ENCODE measurements at regions not wholly inside any gene's neighbourhood (a gene's known extent, or its start where the extent isn't known, plus 50 kb on each side); places are given as distances from the start of the nearest gene placed in this dataset.
"Not testable (repeated sequence)": the region's sequence is repeated elsewhere in the genome, so short reads cannot be mapped to it uniquely, and the experiment has no call there.

DNA sequence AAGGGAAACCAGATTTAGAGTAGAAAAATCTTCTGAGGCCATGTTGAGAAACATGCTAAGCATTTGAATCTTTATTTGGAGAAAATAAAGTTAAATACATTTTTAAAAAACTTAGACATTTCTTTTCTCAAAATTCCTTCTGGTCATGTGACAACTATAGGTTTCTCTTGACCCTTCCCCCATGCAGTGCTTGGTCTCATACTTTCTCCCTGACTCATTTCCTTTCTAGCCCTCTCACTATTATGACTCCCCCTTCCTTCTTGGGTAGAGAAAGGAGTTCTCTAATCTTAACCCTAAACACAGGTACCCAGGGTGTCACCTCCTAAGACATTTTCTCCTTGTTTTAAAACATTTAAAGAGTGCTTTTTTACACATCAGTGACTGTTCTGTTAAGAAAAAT is 179.5 kb upstream of the TMEM106B start:
- H3K4me3 ChIP-seq (ENCODE audit: control insufficient read depth, low read depth, low read length): no peak overlapping the region
- TF ChIP-seq, protein P1, sequence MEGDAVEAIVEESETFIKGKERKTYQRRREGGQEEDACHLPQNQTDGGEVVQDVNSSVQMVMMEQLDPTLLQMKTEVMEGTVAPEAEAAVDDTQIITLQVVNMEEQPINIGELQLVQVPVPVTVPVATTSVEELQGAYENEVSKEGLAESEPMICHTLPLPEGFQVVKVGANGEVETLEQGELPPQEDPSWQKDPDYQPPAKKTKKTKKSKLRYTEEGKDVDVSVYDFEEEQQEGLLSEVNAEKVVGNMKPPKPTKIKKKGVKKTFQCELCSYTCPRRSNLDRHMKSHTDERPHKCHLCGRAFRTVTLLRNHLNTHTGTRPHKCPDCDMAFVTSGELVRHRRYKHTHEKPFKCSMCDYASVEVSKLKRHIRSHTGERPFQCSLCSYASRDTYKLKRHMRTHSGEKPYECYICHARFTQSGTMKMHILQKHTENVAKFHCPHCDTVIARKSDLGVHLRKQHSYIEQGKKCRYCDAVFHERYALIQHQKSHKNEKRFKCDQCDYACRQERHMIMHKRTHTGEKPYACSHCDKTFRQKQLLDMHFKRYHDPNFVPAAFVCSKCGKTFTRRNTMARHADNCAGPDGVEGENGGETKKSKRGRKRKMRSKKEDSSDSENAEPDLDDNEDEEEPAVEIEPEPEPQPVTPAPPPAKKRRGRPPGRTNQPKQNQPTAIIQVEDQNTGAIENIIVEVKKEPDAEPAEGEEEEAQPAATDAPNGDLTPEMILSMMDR (conservative IDR thresholded peaks at IDR 0.05; ENCODE audit: control insufficient read depth, insufficient read depth, low read depth, low read length): no peak
- DNase-seq (ENCODE audit: low read depth): peak; percentile 49

DNA sequence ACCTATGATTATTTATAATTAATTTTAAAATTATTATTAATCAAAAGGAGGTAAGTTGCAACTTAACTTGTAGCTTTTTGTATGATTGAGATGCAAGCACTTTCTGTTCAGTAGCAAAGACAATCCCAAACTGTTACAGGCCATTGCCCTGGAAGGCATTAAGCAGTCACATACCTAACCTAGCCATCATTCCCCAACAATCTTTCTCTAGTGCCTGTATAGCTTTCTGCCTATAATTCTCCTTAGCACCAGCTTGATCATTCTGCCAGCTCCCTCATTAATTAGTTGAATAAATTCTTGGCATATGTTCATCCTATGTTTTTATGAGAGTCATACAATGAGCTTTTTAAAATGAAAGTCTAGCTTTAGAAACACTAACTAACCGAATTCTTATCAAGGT is 178.9 kb upstream of the TMEM106B start:
- no peak for DNase-seq (ENCODE audit: low read depth)
- TF ChIP-seq, protein P1 (conservative IDR thresholded peaks at IDR 0.05; ENCODE audit: control insufficient read depth, insufficient read depth, low read depth, low read length): no peak
- no peak overlapping the region for H3K4me3 ChIP-seq (ENCODE audit: control insufficient read depth, low read depth, low read length)

DNA sequence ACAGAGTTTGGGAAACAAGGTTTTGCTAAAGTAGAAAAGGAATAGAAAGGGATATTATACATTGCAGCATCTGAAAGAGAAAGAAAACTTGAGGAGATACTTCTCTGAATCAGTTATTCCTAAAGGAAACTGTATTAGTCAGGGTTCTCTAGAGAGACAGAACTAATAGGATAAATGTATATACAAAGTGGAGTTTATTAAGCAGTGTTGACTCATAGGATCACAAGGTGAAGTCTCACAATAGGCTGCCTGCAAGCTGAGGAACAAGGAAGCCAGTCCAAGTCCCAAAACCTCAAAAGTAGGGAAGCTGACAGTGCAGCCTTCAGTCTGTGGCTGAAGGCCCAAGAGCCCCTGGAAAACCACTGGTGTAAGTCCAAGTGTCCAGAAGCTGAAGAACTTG is 167.6 kb upstream of the TMEM106B start:
- DNase-seq (ENCODE audit: low read depth): peak; percentile 43
- not testable (repeated sequence) for H3K4me3 ChIP-seq (ENCODE audit: control insufficient read depth, low read depth, low read length)

DNA sequence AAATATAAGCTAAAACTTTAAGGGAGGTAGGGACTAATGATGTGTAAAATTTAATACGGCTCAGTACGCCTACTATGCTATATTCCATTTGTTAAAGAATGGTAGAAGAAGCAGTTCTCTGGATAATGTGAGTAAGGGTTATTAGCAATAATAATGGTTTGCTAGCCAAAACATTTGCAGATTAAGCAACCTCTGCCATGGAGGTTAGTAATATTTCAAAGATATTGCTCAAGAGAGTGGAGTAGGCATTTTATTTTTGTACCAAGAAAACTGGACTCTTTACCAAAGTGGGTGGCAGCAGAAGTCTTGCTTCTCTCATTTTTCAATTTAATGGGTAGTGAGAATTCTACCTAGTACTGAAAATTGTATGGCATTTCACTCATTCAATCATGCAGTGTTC is 158.9 kb upstream of the TMEM106B start:
- H3K4me3 ChIP-seq (ENCODE audit: control insufficient read depth, low read depth, low read length): no peak overlapping the region
- TF ChIP-seq, protein P1 (conservative IDR thresholded peaks at IDR 0.05; ENCODE audit: control insufficient read depth, insufficient read depth, low read depth, low read length): no peak
- DNase-seq (ENCODE audit: low read depth): no peak

DNA sequence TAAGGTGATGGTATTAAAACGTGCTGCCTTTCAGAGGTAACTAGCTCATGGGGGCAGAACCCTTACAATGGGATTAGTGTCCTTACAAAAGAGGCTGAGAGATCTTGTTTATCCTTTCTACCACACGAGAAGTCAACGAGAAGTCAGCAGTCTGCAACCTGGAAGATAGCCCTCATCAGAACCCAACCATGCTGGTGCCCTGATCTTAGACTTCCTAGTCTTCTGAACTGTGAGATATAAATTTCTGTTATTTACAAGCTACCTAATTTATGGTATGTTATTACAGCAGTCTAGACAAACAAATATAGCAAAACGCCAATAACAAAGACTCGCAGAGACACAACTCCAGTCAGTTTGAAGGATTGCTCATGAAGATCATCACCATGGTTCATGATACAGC is 157.5 kb upstream of the TMEM106B start:
- TF ChIP-seq, protein P1 (conservative IDR thresholded peaks at IDR 0.05; ENCODE audit: control insufficient read depth, insufficient read depth, low read depth, low read length): no peak
- no peak for DNase-seq (ENCODE audit: low read depth)

DNA sequence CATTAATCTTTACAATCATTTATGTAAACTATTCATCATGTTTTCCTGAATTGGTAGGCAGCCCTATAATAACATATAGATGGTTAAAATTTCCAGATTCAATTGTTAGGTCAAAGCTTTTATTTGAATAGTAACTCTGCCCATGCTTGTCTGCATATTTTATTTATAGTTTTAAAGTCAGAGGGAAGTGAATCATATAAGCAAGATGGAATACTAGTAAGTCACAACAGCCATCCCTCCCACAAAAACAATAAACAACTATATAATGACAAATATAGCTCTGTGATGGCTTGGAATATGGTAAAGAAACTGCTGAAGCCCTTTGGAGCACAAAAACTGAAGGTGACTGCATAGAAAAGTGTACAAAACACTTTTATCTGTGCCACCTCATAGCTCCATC is 156.3 kb upstream of the TMEM106B start:
- TF ChIP-seq, protein P1 (conservative IDR thresholded peaks at IDR 0.05; ENCODE audit: control insufficient read depth, insufficient read depth, low read depth, low read length): no peak
- no peak overlapping the region for H3K4me3 ChIP-seq (ENCODE audit: control insufficient read depth, low read depth, low read length)
- DNase-seq (ENCODE audit: low read depth): no peak

More for the DNA sequence above, 157.5 kb upstream of the TMEM106B start:
- H3K4me3 ChIP-seq (ENCODE audit: control insufficient read depth, low read depth, low read length): no peak overlapping the region

DNA sequence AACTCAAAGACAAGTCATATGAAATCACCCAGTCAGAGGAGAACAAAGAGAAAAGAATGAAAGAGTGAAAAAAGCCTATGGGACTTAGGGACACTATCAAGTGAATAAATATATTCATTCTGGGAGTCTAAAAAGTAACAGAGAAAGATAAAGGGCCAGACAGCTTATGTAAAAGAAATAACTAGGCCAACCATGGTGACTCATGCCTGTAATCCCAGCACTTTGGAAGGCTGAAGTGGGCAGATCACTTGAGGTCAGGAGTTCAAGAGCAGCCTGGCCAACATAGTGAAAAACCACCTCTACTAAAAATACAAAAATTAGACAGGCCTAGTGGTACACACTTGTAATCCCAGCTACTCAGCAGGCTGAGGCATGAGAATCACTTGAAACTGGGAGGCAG is 154.7 kb upstream of the TMEM106B start:
- TF ChIP-seq, protein P1 (conservative IDR thresholded peaks at IDR 0.05; ENCODE audit: control insufficient read depth, insufficient read depth, low read depth, low read length): no peak
- H3K4me3 ChIP-seq (ENCODE audit: control insufficient read depth, low read depth, low read length): no peak overlapping the region
- DNase-seq (ENCODE audit: low read depth): no peak

Measured in fibroblast of mammary gland (primary cell).